Natural killer cell (primary cell): ENCODE measurements at regions not wholly inside any gene's neighbourhood (a gene's known extent, or its start where the extent isn't known, plus 50 kb on each side); places are given as distances from the start of the nearest gene placed in this dataset.

ENCODE experiments used
- ATAC-seq, 3 donors: fragments of 150-1000 bp in 2 of 3; fragments of 200-7000 bp in 1 of 3; cut with Tn5 transposase; 1 replicate in 1 of 3; 2 replicates in 2 of 3; pipeline ENCODE4 v1.10.0; 2021; ENCODE audit warnings: mild to moderate bottlenecking in 2 of 3, moderate library complexity in 2 of 3
- DNase-seq, 2 donors: peaks; one replicate each; pipeline versions ENCODE4 v3.0.0 to v3.0.0-alpha.2; 2013 to 2021; ENCODE audit warnings: mixed read lengths in 1 of 2
- H3K27ac ChIP-seq: one replicate; pipeline ENCODE4 v1.5.1; 2013; ENCODE audit warnings: mild to moderate bottlenecking, low read length
- H3K27me3 ChIP-seq: one replicate; pipeline ENCODE4 v1.6.1; 2013; ENCODE audit warnings: low read length; ENCODE audit not compliant: control insufficient read depth, insufficient read depth
- H3K36me3 ChIP-seq: one replicate; pipeline ENCODE4 v1.6.1; 2013; ENCODE audit warnings: low read length; ENCODE audit not compliant: control insufficient read depth, insufficient read depth
- H3K4me1 ChIP-seq: one replicate; pipeline ENCODE4 v1.6.1; 2013; ENCODE audit warnings: low read length; ENCODE audit not compliant: control insufficient read depth, insufficient read depth
- H3K4me3 ChIP-seq: one replicate; pipeline ENCODE4 v1.5.1; 2013; ENCODE audit warnings: low read length
- H3K9me3 ChIP-seq: one replicate; pipeline ENCODE4 v1.6.1; 2013; ENCODE audit warnings: low read length; ENCODE audit not compliant: control insufficient read depth, insufficient read depth
- H3K27ac Mint-ChIP-seq, 2 donors: one replicate each; pipeline ENCODE4 v1.8.0; 2022; ENCODE audit warnings: mild to moderate bottlenecking in 2 of 2, mixed read lengths in 2 of 2, moderate library complexity in 1 of 2
- H3K27me3 Mint-ChIP-seq, 2 donors: one replicate each; pipeline ENCODE4 v1.8.0; 2022; ENCODE audit warnings: low read depth in 2 of 2, mixed read lengths in 2 of 2
- H3K36me3 Mint-ChIP-seq: one replicate; pipeline ENCODE4 v1.8.0; 2022; ENCODE audit warnings: mixed read lengths
- H3K4me1 Mint-ChIP-seq, 2 donors: one replicate each; pipeline ENCODE4 v1.8.0; 2022; ENCODE audit warnings: mixed read lengths in 2 of 2
- H3K4me3 Mint-ChIP-seq: one replicate; pipeline ENCODE4 v1.8.0; 2022; ENCODE audit warnings: mild to moderate bottlenecking, moderate library complexity, mixed read lengths
- H3K9me3 Mint-ChIP-seq, 2 donors: one replicate each; pipeline ENCODE4 v1.8.0; 2022; ENCODE audit warnings: mixed read lengths in 2 of 2
- CTCF ChIP-seq: fragments of 200-600 bp; IDR thresholded peaks from one replicate; pipeline ENCODE4 v1.8.0; 2022; ENCODE audit warnings: antibody characterized with exemption
- WGBS: methylation state at CpG from one replicate; pipeline ENCODE4 v1.1.7; 2013; ENCODE audit warnings: missing lambda C conversion rate; ENCODE audit not compliant: insufficient coverage; 5-methylcytosine and 5-hydroxymethylcytosine counted together
- intact Hi-C: fragments of 100-400 bp; cut with micrococcal nuclease; formaldehyde crosslinking; loops from one replicate; pipeline ENCODE4 v1.14.2; 2022

DNA sequence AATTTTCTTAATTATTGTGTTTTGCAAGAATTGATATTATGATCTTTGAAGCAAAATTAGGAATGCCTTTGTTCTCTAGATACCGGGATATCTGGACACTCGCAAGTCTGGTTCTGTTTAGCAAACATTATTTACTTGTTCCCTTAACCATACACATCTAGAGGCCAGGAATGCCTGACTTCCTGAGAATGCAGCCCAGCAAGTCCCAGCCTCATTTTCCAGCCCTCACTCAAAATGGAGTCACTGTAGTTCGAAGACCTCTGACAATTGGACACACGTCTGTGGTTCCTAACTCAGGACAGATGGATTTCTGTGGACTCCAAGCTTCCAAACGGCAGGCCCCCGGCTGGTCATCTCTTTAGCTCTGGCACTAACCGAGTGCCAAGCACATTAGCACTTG lies 355.4 kb upstream of the RBFOX1 start:
- Mint-ChIP-seq H3K36me3 (no peaks in the 10 kb centered on the region), H3K27me3 (no peaks in the 10 kb centered on the region)
- H3K27me3 ChIP-seq: no peaks in the 10 kb centered on the region

GRCh38 chr16:6976716-6977115 lies 355.9 kb upstream of the RBFOX1 start:
- Mint-ChIP-seq H3K9me3 (peaks cover 3 to 6% of the 10 kb centered on the region in 2 donors), H3K36me3 (no peaks in the 10 kb centered on the region), H3K27ac (no peak overlapping the region), H3K4me1 (no peaks in the 10 kb centered on the region), H3K4me3 (no peak overlapping the region), H3K27me3 (no peaks in the 10 kb centered on the region)
- Histone ChIP-seq H3K36me3 (no peaks in the 10 kb centered on the region), H3K4me1 (no peaks in the 10 kb centered on the region), H3K27me3 (no peaks in the 10 kb centered on the region), H3K27ac (no peak overlapping the region), H3K4me3 (no peak overlapping the region), H3K9me3 (no peaks in the 10 kb centered on the region)
- no CpG with 5 or more reads among the region's 1 CpG for WGBS
- DNase-seq (no peak), ATAC-seq (no peak)
- intact Hi-C loops: no loop called here
- no peak for TF ChIP-seq CTCF

More for the DNA sequence above, 355.4 kb upstream of the RBFOX1 start:
- Mint-ChIP-seq H3K4me3 (no peak overlapping the region), H3K27ac (no peak overlapping the region), H3K9me3 (peaks cover 3% of the 10 kb centered on the region in 2 donors), H3K4me1 (no peaks in the 10 kb centered on the region)
- Histone ChIP-seq H3K27ac (no peak overlapping the region), H3K36me3 (no peaks in the 10 kb centered on the region), H3K4me1 (no peaks in the 10 kb centered on the region), H3K4me3 (no peak overlapping the region), H3K9me3 (no peaks in the 10 kb centered on the region)
- DNase-seq (no peak), ATAC-seq (no peak)
- no peak for TF ChIP-seq CTCF
- intact Hi-C loops: no loop called here
- 92% methylated on average over 7 of the region's 7 CpGs for WGBS

DNA sequence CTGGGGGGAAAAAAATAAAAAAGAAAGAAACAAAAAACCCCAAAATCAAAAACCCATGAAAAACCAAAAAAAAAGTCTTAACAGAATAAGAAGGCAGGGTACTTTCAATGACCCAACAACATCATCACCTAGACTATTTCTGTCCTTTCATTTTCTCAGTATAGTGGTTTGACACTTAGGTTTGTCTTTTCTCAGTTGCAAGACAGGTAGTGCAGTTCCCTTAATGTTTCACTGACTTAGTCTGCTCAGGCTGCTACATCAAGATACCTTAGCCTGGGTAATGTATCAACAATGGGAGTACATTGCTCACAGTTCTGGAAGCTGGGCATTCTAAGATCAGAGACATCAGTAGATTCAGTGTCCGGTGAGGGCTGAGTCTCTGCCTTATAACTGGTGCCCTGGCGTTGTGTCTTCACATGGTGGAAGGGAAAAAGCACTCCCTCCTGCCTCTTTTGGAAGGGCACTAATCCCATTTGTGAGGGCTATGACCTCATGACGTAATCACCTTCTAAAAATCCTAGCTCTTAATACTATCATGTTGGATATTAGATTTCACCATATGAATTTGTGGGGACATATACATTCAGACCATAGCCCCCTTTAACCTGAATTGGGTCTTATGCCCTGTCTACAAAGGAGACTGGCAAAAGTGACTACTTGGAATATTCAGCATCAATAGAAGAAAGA lies 362.3 kb upstream of the RBFOX1 start:
- Mint-ChIP-seq H3K27ac (no peak overlapping the region), H3K27me3 (no peaks in the 10 kb centered on the region), H3K4me1 (no peaks in the 10 kb centered on the region), H3K4me3 (no peak overlapping the region), H3K9me3 (peaks cover 9 to 14% of the 10 kb centered on the region in 2 donors), H3K36me3 (no peaks in the 10 kb centered on the region)
- intact Hi-C loops: no loop called here
- Histone ChIP-seq H3K27me3 (no peaks in the 10 kb centered on the region), H3K36me3 (no peaks in the 10 kb centered on the region), H3K27ac (no peak overlapping the region), H3K4me1 (no peaks in the 10 kb centered on the region), H3K9me3 (no peaks in the 10 kb centered on the region), H3K4me3 (no peak overlapping the region)
- DNase-seq (no peak), ATAC-seq (no peak)
- WGBS: 100% methylated on average over 2 of the region's 3 CpGs
- TF ChIP-seq CTCF: no peak

DNA sequence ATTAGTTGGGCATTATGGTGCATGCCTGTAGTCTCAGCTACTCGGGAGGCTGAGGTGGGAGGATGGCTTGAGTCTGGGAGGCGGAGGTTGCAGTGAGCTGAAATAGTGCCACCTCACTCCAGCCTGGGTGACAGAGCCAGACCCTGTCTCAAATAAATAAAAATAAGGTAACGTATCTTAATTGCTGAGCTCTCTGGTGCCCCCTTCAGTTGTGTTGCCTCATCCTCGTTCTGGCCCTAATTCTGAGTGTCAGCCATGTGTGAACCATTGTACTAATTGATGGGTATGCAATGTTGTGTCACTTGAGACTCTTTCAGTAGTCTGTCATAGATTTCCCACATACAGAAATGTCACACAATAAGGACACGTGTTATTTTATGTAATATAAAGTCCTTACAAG lies 363.1 kb upstream of the RBFOX1 start:
- Mint-ChIP-seq H3K9me3 (peaks cover 9 to 14% of the 10 kb centered on the region in 2 donors), H3K27ac (no peak overlapping the region), H3K4me3 (no peak overlapping the region), H3K36me3 (no peaks in the 10 kb centered on the region), H3K4me1 (no peaks in the 10 kb centered on the region), H3K27me3 (no peaks in the 10 kb centered on the region)
- H3K4me1 ChIP-seq: no peaks in the 10 kb centered on the region
- ATAC-seq (no peak), DNase-seq (no peak)
- H3K27ac ChIP-seq: no peak overlapping the region
- H3K9me3 ChIP-seq: no peaks in the 10 kb centered on the region
- H3K36me3 ChIP-seq: no peaks in the 10 kb centered on the region
- WGBS: 77% methylated on average over 4 of the region's 5 CpGs
- H3K27me3 ChIP-seq: no peaks in the 10 kb centered on the region
- no peak for TF ChIP-seq CTCF
- H3K4me3 ChIP-seq: no peak overlapping the region
- intact Hi-C loops: no loop called here
